GM06990 (cell line): ENCODE measurements at regions not wholly inside any gene's neighbourhood (a gene's known extent, or its start where the extent isn't known, plus 50 kb on each side); places are given as distances from the start of the nearest gene placed in this dataset.

Experiments used
- DNase-seq: peaks from one replicate; pipeline ENCODE4 v3.0.0-alpha.2; 2011; ENCODE audit not compliant: insufficient read length; ENCODE audit errors: extremely low read depth
- H3K27me3 ChIP-seq: replicated peaks from 2 replicates; pipeline ENCODE4 v1.6.0; 2011; ENCODE audit warnings: low read length; ENCODE audit not compliant: control insufficient read depth, insufficient read depth
- H3K36me3 ChIP-seq: 2 replicates; pipeline ENCODE4 v1.5.1; 2011; ENCODE audit warnings: low read length; ENCODE audit not compliant: control insufficient read depth, insufficient read depth
- H3K4me3 ChIP-seq: replicated peaks from 2 replicates; pipeline ENCODE4 v1.5.1; 2011; ENCODE audit warnings: low read depth, mild to moderate bottlenecking, control low read depth, low read length
- CTCF ChIP-seq: IDR thresholded peaks from 2 replicates; pipeline ENCODE4 v1.5.1; 2011; ENCODE audit warnings: low read length, control low read depth, mild to moderate bottlenecking, inconsistent platforms; ENCODE audit not compliant: insufficient read depth, poor library complexity, severe bottlenecking

- no peak for TF ChIP-seq CTCF
- H3K36me3 ChIP-seq = no peaks in the 10 kb centered on the region
- DNase-seq = no peak
- no peak overlapping the region for H3K4me3 ChIP-seq
- no peaks in the 10 kb centered on the region for H3K27me3 ChIP-seq
Observed at GRCh38 chr9:79043916-79044315, 527.8 kb upstream of the TLE4 start.

- no peak for DNase-seq
- no peaks in the 10 kb centered on the region for H3K27me3 ChIP-seq
- no peak for TF ChIP-seq CTCF
- no peaks in the 10 kb centered on the region for H3K36me3 ChIP-seq
- H3K4me3 ChIP-seq = no peak overlapping the region
Observed at GRCh38 chr9:79046401-79046800, 525.4 kb upstream of the TLE4 start.

- H3K27me3 ChIP-seq = no peaks in the 10 kb centered on the region
- H3K4me3 ChIP-seq = no peak overlapping the region
- no peak for TF ChIP-seq CTCF
- no peaks in the 10 kb centered on the region for H3K36me3 ChIP-seq
- no peak for DNase-seq
Observed at GRCh38 chr9:79049371-79049770, 522.4 kb upstream of the TLE4 start.

- Histone ChIP-seq H3K36me3 (no peaks in the 10 kb centered on the region), H3K4me3 (no peak overlapping the region), H3K27me3 (no peaks in the 10 kb centered on the region)
- DNase-seq = no peak
- no peak for TF ChIP-seq CTCF
Observed at GRCh38 chr9:79053598-79053997, 518.2 kb upstream of the TLE4 start.

- DNase-seq = no peak
- Histone ChIP-seq H3K4me3 (no peak overlapping the region), H3K27me3 (no peaks in the 10 kb centered on the region), H3K36me3 (no peaks in the 10 kb centered on the region)
- no peak for TF ChIP-seq CTCF
Observed at GRCh38 chr9:79054500-79054899, 517.3 kb upstream of the TLE4 start.

GRCh38 chr9:79056041-79056440 is 515.7 kb upstream of the TLE4 start:
- TF ChIP-seq CTCF = no peak
- Histone ChIP-seq H3K36me3 (no peaks in the 10 kb centered on the region), H3K4me3 (no peak overlapping the region), H3K27me3 (no peaks in the 10 kb centered on the region)
- no peak for DNase-seq
